SK-N-MC (cell line): ENCODE measurements at regions not wholly inside any gene's neighbourhood (a gene's known extent, or its start where the extent isn't known, plus 50 kb on each side); places are given as distances from the start of the nearest gene placed in this dataset.

ENCODE experiments used
- EZH2 ChIP-seq: fragments of 200-600 bp; sonication (generic); IDR thresholded peaks from one replicate; pipeline ENCODE4 v1.6.1; 2017; ENCODE audit warnings: antibody characterized with exemption
- POLR2AphosphoS5 ChIP-seq: IDR thresholded peaks from 2 replicates; pipeline ENCODE4 v1.6.1; 2012; ENCODE audit warnings: mild to moderate bottlenecking, low read depth, low read length, borderline replicate concordance

DNA sequence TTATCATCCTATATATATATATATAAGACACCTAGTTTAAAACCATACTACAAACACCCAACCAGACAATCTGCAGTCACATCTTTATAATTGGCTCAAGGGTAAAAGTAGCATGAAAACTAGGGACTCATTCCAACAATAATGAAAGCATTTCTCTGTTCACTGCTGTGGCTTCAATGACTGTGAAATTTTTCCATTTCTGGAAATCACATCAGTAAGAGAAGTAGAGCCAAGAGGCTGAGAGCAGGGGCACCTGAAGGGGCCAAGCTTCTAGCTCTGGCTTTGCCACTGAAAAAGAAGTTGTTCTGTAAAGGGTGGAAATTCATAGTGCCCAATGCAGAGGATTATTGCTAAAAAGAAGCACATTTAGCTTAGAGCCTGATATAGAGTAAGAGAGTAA is 158.6 kb upstream of the GLI3 start:
- TF ChIP-seq EZH2 = no peak
- TF ChIP-seq POLR2AphosphoS5 = no peak
